HG03342 (cell line): ENCODE measurements at regions not wholly inside any gene's neighbourhood (a gene's known extent, or its start where the extent isn't known, plus 50 kb on each side); places are given as distances from the start of the nearest gene placed in this dataset.

Source experiments
- ATAC-seq: cut with Tn5 transposase; IDR thresholded peaks from one replicate; pipeline ENCODE4 v1.9.1; 2021; ENCODE audit warnings: mild to moderate bottlenecking, moderate library complexity; ENCODE audit not compliant: unreplicated experiment

GRCh38 chr9:26329974-26330373 lies 562.6 kb downstream of the CAAP1 start:
- ATAC-seq, result no peak

- ATAC-seq, result no peak
Observed at GRCh38 chr9:26326563-26326962, 566.0 kb downstream of the CAAP1 start.

- no peak for ATAC-seq
Observed at GRCh38 chr9:26325444-26325829, 567.2 kb downstream of the CAAP1 start.

GRCh38 chr9:26324786-26325443 lies 567.7 kb downstream of the CAAP1 start:
- no peak for ATAC-seq

GRCh38 chr9:26321935-26322334 lies 570.7 kb downstream of the CAAP1 start:
- ATAC-seq, result no peak

GRCh38 chr9:26319859-26320258 lies 572.7 kb downstream of the CAAP1 start:
- ATAC-seq, result no peak

- ATAC-seq, result no peak
Observed at GRCh38 chr9:26313108-26313507, 579.5 kb downstream of the CAAP1 start.

- no peak for ATAC-seq
Observed at GRCh38 chr9:26311463-26311995, 581.1 kb downstream of the CAAP1 start.

GRCh38 chr9:26310294-26310693 lies 582.3 kb downstream of the CAAP1 start:
- ATAC-seq, result no peak

- no peak for ATAC-seq
Observed at GRCh38 chr9:26308328-26308727, 584.3 kb downstream of the CAAP1 start.

GRCh38 chr9:26301659-26302058 lies 590.9 kb downstream of the CAAP1 start:
- no peak for ATAC-seq

GRCh38 chr9:26301046-26301445 lies 591.6 kb downstream of the CAAP1 start:
- ATAC-seq, result no peak

GRCh38 chr9:26296910-26297572 lies 595.6 kb downstream of the CAAP1 start:
- ATAC-seq, result no peak

GRCh38 chr9:26292943-26293342 lies 599.7 kb downstream of the CAAP1 start:
- ATAC-seq, result no peak

- no peak for ATAC-seq
Observed at GRCh38 chr9:26271495-26272122, 593.4 kb upstream of the TUSC1 start.

- no peak for ATAC-seq
Observed at GRCh38 chr9:26266146-26266793, 588.0 kb upstream of the TUSC1 start.

- no peak for ATAC-seq
Observed at GRCh38 chr9:26264709-26265601, 586.7 kb upstream of the TUSC1 start.

- no peak for ATAC-seq
Observed at GRCh38 chr9:26263478-26263877, 585.2 kb upstream of the TUSC1 start.

GRCh38 chr9:26262421-26263107 lies 584.3 kb upstream of the TUSC1 start:
- ATAC-seq, result no peak
